B cell (primary cell): ENCODE measurements at regions not wholly inside any gene's neighbourhood (a gene's known extent, or its start where the extent isn't known, plus 50 kb on each side); places are given as distances from the start of the nearest gene placed in this dataset. TPM values are rescaled to one million over a fixed set of nuclear protein-coding genes. Genes with fewer than 3 reads are reported as not detected.

Source experiments
- ATAC-seq: fragments of 200-7000 bp; cut with Tn5 transposase; one replicate; pipeline ENCODE4 v1.10.0; 2021; ENCODE audit warnings: low read depth, mild to moderate bottlenecking, moderate number of reproducible peaks, moderate library complexity
- CTCF ChIA-PET: fragments of 350-600 bp; sonication (Branson Sonifier 250); formaldehyde crosslinking; loops from one replicate; lab custom pipeline; 2021; ENCODE audit warnings: antibody characterized with exemption, inconsistent platforms; lab: Charles Lee
- POLR2A ChIA-PET: fragments of 350-600 bp; sonication (Branson Sonifier 250); formaldehyde crosslinking; loops from one replicate; lab custom pipeline; 2021; ENCODE audit warnings: antibody characterized with exemption; lab: Charles Lee
- DNase-seq: peaks from one replicate; pipeline ENCODE4 v3.0.0; 2013
- H2AFZ ChIP-seq: 2 replicates; pipeline ENCODE4 v1.6.1; 2012; ENCODE audit warnings: mild to moderate bottlenecking, low read depth, low read length; ENCODE audit not compliant: insufficient read depth, poor library complexity, severe bottlenecking
- H3K27ac ChIP-seq, 2 donors: 1 replicate in 1 of 2; 2 replicates in 1 of 2; pipeline ENCODE4 v1.5.1; 2012 to 2013; ENCODE audit warnings: low read length in 2 of 2, mild to moderate bottlenecking in 2 of 2, moderate library complexity in 1 of 2
- H3K27me3 ChIP-seq, 4 experiments: fragments of 200-600 bp in 1 of 4; sonication (generic) in 1 of 4; replicated peaks in 1 of 4; 1 replicate in 2 of 4; 2 replicates in 2 of 4; pipeline versions ENCODE4 v1.6.1 to v1.7.0; 2013 to 2016; ENCODE audit warnings: low read length in 3 of 4, mild to moderate bottlenecking in 2 of 4, mixed read lengths in 1 of 4, moderate library complexity in 1 of 4; ENCODE audit not compliant: insufficient read depth in 4 of 4, control insufficient read depth in 3 of 4; ENCODE audit errors: control extremely low read depth in 1 of 4
- H3K36me3 ChIP-seq, 2 experiments: replicated peaks in 1 of 2; 1 replicate in 1 of 2; 2 replicates in 1 of 2; pipeline versions ENCODE4 v1.6.1 to v1.7.1; 2013; ENCODE audit warnings: low read length in 1 of 2; ENCODE audit not compliant: insufficient read depth in 2 of 2, control insufficient read depth in 1 of 2; ENCODE audit errors: control extremely low read depth in 1 of 2, extremely low read depth in 1 of 2
- H3K4me1 ChIP-seq, 2 donors: fragments of 200-600 bp in 1 of 2; sonication (generic) in 1 of 2; 1 replicate in 1 of 2; 2 replicates in 1 of 2; pipeline versions ENCODE4 v1.5.1 to v1.6.1; 2013 to 2017; ENCODE audit warnings: low read length in 2 of 2; ENCODE audit not compliant: control insufficient read depth in 2 of 2, insufficient read depth in 2 of 2
- H3K4me2 ChIP-seq: replicated peaks from 2 replicates; pipeline ENCODE3; 2012; ENCODE audit warnings: mild to moderate bottlenecking, low read depth, low read length; ENCODE audit not compliant: poor library complexity, severe bottlenecking
- H3K4me3 ChIP-seq, 5 experiments: fragments of 200-600 bp in 1 of 5; sonication (generic) in 1 of 5; 1 replicate in 3 of 5; 2 replicates in 2 of 5; pipeline versions ENCODE4 v1.5.1 to v1.7.0; 2011 to 2016; ENCODE audit warnings: low read length in 4 of 5, mild to moderate bottlenecking in 4 of 5, low read depth in 2 of 5, control low read depth in 1 of 5, moderate library complexity in 1 of 5; ENCODE audit not compliant: insufficient read depth in 1 of 5; ENCODE audit errors: control extremely low read depth in 1 of 5, extremely low read depth in 1 of 5
- H3K79me2 ChIP-seq: fragments of 200-600 bp; sonication (generic); one replicate; pipeline ENCODE4 v1.6.0; 2016; ENCODE audit warnings: low read length; ENCODE audit not compliant: control insufficient read depth, insufficient read depth
- H3K9ac ChIP-seq: fragments of 200-600 bp; sonication (generic); 2 replicates; pipeline ENCODE4 v1.6.1; 2017; ENCODE audit warnings: mild to moderate bottlenecking, low read length, moderate library complexity
- H3K9me3 ChIP-seq, 3 donors: one replicate each; pipeline versions ENCODE4 v1.6.1 to v1.7.1; 2013; ENCODE audit warnings: low read length in 2 of 3; ENCODE audit not compliant: control insufficient read depth in 2 of 3, insufficient read depth in 1 of 3; ENCODE audit errors: control extremely low read depth in 1 of 3
- H4K20me1 ChIP-seq: 2 replicates; pipeline ENCODE4 v1.6.0; 2012; ENCODE audit warnings: mild to moderate bottlenecking, low read length; ENCODE audit not compliant: insufficient read depth, control insufficient read depth, poor library complexity, severe bottlenecking
- H3K27ac Mint-ChIP-seq: one replicate; pipeline ENCODE4 v1.8.0; 2021; ENCODE audit warnings: mixed read lengths
- H3K27me3 Mint-ChIP-seq: one replicate; pipeline ENCODE4 v1.8.0; 2021; ENCODE audit warnings: mixed read lengths
- H3K4me1 Mint-ChIP-seq: one replicate; pipeline ENCODE4 v1.8.0; 2021; ENCODE audit warnings: mixed read lengths
- H3K4me3 Mint-ChIP-seq: one replicate; pipeline ENCODE4 v1.8.0; 2021; ENCODE audit warnings: mixed read lengths
- H3K9me3 Mint-ChIP-seq: one replicate; pipeline ENCODE4 v1.8.0; 2022; ENCODE audit warnings: mixed read lengths; ENCODE audit not compliant: insufficient read depth
- EZH2 ChIP-seq: IDR thresholded peaks from 2 replicates; pipeline ENCODE4 v1.6.1; 2012; ENCODE audit warnings: borderline replicate concordance, low read depth, mild to moderate bottlenecking, moderate library complexity, low read length; ENCODE audit not compliant: insufficient read depth, poor library complexity, severe bottlenecking
- WGBS: methylation state at CpG from one replicate; pipeline ENCODE4 v1.1.5; 2013; ENCODE audit warnings: missing lambda C conversion rate; ENCODE audit not compliant: insufficient coverage; 5-methylcytosine and 5-hydroxymethylcytosine counted together
- intact Hi-C: fragments of 100-400 bp; cut with micrococcal nuclease; formaldehyde crosslinking; loops from one replicate; pipeline ENCODE4 v1.10.0; 2022
- small RNA-seq: library from RNA; depleted of rRNA; stranded (forward); fragments of <200 nt; gene quantifications from one replicate; pipeline ENCODE3, GENCODE V24; 2012; ENCODE audit warnings: low replicate concordance, low read depth; ENCODE audit not compliant: insufficient read length
- TF ChIP-seq, protein P1 (sequence below): fragments of 200-600 bp; IDR thresholded peaks from one replicate; pipeline ENCODE4 v1.8.0; 2022; ENCODE audit warnings: antibody characterized with exemption, mild to moderate bottlenecking

- H2AFZ ChIP-seq, result no peak overlapping the region
- no peak overlapping the region for H3K27ac ChIP-seq
- Mint-ChIP-seq H3K4me1 (no peaks in the 10 kb centered on the region), H3K4me3 (no peak overlapping the region), H3K9me3 (no peaks in the 10 kb centered on the region), H3K27me3 (peaks cover 13% of the 10 kb centered on the region), H3K27ac (no peak overlapping the region)
- no peaks in the 10 kb centered on the region for H3K36me3 ChIP-seq
- ATAC-seq (no peak), DNase-seq (no peak)
- CTCF ChIA-PET, result no interaction called here
- H3K4me1 ChIP-seq, result no peaks in the 10 kb centered on the region
- H3K27me3 ChIP-seq, result peaks cover 0 to 7% (median 5%) of the 10 kb centered on the region in 4 experiments
- H3K4me2 ChIP-seq, result no peak overlapping the region
- H3K4me3 ChIP-seq, result no peak overlapping the region
- POLR2A ChIA-PET, result no interaction called here
- intact Hi-C loops, result no loop called here
- H3K79me2 ChIP-seq, result no peaks in the 10 kb centered on the region
- H3K9ac ChIP-seq, result no peak overlapping the region
- no peaks in the 10 kb centered on the region for H4K20me1 ChIP-seq
- WGBS, result 100% methylated on average over 1 of the region's 2 CpGs
- peaks cover 0 to 1% (median 0%) of the 10 kb centered on the region in 3 donors for H3K9me3 ChIP-seq
- no peak for TF ChIP-seq EZH2
- TF ChIP-seq, protein P1, sequence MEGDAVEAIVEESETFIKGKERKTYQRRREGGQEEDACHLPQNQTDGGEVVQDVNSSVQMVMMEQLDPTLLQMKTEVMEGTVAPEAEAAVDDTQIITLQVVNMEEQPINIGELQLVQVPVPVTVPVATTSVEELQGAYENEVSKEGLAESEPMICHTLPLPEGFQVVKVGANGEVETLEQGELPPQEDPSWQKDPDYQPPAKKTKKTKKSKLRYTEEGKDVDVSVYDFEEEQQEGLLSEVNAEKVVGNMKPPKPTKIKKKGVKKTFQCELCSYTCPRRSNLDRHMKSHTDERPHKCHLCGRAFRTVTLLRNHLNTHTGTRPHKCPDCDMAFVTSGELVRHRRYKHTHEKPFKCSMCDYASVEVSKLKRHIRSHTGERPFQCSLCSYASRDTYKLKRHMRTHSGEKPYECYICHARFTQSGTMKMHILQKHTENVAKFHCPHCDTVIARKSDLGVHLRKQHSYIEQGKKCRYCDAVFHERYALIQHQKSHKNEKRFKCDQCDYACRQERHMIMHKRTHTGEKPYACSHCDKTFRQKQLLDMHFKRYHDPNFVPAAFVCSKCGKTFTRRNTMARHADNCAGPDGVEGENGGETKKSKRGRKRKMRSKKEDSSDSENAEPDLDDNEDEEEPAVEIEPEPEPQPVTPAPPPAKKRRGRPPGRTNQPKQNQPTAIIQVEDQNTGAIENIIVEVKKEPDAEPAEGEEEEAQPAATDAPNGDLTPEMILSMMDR, result no peak
These were observed 54.3 kb upstream of the COL6A5 start for GRCh38 chr3:130291148-130291547.

DNA sequence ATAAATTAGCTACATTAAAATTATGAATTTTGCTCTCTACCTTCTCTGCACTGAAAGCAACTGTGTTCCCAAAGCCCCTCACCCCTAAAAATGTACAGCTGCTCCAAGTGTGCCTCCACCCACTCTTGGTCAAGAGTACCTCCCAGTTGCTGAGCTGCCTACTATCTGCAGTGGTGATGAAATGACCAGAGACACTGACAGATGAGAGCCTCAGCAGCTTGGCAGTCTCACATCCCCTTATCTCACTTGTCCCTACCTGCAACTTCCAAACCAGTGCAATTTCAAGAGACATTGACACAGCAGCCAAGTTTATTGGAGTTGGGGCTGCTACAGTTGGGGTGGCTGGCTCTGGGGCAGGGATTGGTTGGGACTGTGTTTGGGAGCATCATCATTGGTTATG lies 52.2 kb upstream of the COL6A5 start:
- no peak overlapping the region for H3K4me3 ChIP-seq
- H3K9me3 ChIP-seq, result peaks cover 0 to 1% (median 0%) of the 10 kb centered on the region in 3 donors
- Mint-ChIP-seq H3K4me3 (no peak overlapping the region), H3K27ac (no peak overlapping the region), H3K4me1 (no peaks in the 10 kb centered on the region), H3K9me3 (no peaks in the 10 kb centered on the region), H3K27me3 (peaks cover 13% of the 10 kb centered on the region)
- H3K9ac ChIP-seq, result no peak overlapping the region
- no peak for ATAC-seq
- H3K36me3 ChIP-seq, result no peaks in the 10 kb centered on the region
- POLR2A ChIA-PET, result no interaction called here
- no peaks in the 10 kb centered on the region for H3K79me2 ChIP-seq
- H2AFZ ChIP-seq, result no peak overlapping the region
- H3K4me2 ChIP-seq, result no peak overlapping the region
- H3K4me1 ChIP-seq, result no peaks in the 10 kb centered on the region
- no peak for TF ChIP-seq EZH2
- TF ChIP-seq, protein P1, result no peak
- CTCF ChIA-PET, result no interaction called here
- peaks cover 0 to 7% (median 5%) of the 10 kb centered on the region in 4 experiments for H3K27me3 ChIP-seq
- no peak overlapping the region for H3K27ac ChIP-seq
- intact Hi-C loops, result no loop called here
- no peak for DNase-seq
- H4K20me1 ChIP-seq, result no peaks in the 10 kb centered on the region

Small RNA genes lying in the stretch of these regions (small RNA-seq; reads per million reads assigned to genes)
- gene ENPP7P3, result not detected
- gene SNRPCP8, result not detected
